SIG-M5 treated with dmso at 0.1 percent for 504 hours (cell line): ENCODE measurements at regions not wholly inside any gene's neighbourhood (a gene's known extent, or its start where the extent isn't known, plus 50 kb on each side); places are given as distances from the start of the nearest gene placed in this dataset.

ENCODE experiments used
- DNase-seq: peaks from one replicate; lab custom pipeline; 2025; ENCODE audit not compliant: unreplicated experiment; lab: John Stamatoyannopoulos, UW

DNA sequence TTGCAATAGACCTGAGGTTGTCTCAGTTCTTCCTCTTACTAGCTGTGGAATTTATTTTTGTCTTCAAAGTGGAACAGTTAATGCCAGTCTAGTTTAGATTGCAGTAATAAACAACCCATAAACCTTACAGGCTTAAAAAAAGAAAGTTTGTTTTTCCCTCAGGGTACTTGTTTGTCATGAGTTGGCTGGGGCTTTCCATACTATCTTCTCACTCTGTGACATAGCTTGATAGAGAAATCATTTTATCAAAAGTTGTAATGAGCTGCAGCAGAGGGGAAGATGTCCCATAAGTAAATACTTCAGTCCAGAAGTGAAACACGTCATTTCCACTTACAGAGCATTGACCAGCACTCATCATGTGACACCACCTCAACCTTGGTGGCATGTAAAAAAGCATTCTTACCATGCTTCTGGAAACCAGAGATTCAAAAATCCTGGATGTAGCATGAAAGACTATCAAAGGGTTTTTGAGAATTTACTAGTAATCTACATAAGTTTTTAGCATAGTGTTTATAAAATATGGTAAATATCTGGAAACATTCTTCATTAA lies 62.8 kb upstream of the COL11A1 start:
- no peak for DNase-seq

DNA sequence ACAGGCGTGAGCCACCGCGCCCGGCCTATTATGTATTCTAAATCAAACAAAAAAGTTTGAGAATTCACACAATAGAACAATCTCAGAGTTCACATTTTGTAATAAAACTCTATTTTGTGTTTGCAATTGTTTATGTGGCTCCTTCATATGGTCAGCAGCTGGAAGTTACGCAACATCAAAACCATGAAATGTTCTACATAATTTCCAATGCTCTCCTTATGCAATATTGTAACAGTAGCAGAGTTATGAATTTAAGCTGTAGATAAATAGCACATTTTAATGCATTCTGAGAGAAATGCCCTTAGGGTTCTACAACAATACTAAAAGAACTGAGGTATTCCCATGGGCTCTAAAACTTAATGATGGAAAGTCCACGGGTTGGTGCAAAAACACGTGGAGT lies 62.3 kb upstream of the COL11A1 start:
- no peak for DNase-seq

DNA sequence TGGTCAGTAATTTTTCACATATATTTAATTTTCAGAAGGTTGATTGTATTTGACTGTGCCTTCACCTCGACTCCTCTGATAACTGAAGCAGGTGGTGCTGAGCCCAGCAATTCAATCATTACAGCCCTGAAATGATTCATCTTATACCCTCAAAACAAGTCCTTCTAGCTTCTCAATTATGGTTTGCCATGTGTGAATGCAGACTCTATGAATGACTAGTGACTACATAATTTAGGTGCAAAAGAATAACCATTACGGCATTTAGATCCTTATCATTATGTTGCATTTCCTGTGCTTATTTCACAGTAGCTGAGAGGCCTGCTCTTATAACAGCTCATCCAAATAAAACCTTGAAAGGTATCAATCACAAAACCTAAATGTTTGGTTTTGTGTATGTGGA lies 54.0 kb upstream of the COL11A1 start:
- no peak for DNase-seq

DNA sequence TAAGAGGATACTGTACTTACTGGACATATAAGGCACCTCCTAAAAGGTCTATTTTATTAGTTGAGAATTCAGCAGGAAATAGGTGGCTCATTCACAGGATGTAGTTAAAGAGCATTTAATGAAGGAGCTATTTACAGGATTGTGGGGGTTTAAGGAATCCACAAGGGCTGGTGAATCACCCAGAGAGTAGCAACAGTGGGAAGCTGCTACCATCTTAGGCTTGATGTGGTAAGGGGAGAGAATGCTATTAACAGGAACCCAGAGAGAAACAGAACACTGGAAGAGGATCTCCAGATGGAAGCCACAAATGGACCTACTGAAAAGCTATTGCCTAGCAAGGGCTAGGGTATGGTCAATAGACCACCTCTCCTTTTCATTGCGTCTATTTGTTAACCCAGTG lies 52.0 kb upstream of the COL11A1 start:
- peak; percentile 32 for DNase-seq
